SK-N-SH treated with all-trans-retinoic acid at 6 μM for 48 hours (cell line): ENCODE measurements at regions not wholly inside any gene's neighbourhood (a gene's known extent, or its start where the extent isn't known, plus 50 kb on each side); places are given as distances from the start of the nearest gene placed in this dataset.

Source experiments
- ARNTL ChIP-seq: fragments of 450-650 bp; formaldehyde crosslinking; IDR thresholded peaks from 2 replicates; pipeline ENCODE4 v1.5.0; 2020; ENCODE audit warnings: low read depth, mild to moderate bottlenecking, moderate library complexity, borderline replicate concordance
- CREB5 ChIP-seq: fragments of 250-450 bp; sonication (Bioruptor Pico); IDR thresholded peaks from 2 replicates; pipeline ENCODE4 v1.5.1; 2020; ENCODE audit warnings: low read depth, mild to moderate bottlenecking, moderate library complexity
- CSRNP3 ChIP-seq: fragments of 250-450 bp; sonication (Bioruptor Pico); IDR thresholded peaks from 2 replicates; pipeline ENCODE4 v1.5.1; 2021; ENCODE audit warnings: mild to moderate bottlenecking, moderate library complexity
- ESRRG ChIP-seq: fragments of 250-450 bp; sonication (Bioruptor Pico); IDR thresholded peaks from 2 replicates; pipeline ENCODE4 v1.6.1; 2021; ENCODE audit warnings: mild to moderate bottlenecking
- PATZ1 ChIP-seq: fragments of 250-450 bp; sonication (Bioruptor Pico); IDR thresholded peaks from 2 replicates; pipeline ENCODE4 v1.8.0; 2020; ENCODE audit warnings: mild to moderate bottlenecking, moderate library complexity, borderline replicate concordance
- PPARA ChIP-seq: fragments of 250-450 bp; sonication (Bioruptor Pico); IDR thresholded peaks from 2 replicates; pipeline ENCODE4 v1.5.0; 2020; ENCODE audit warnings: mild to moderate bottlenecking, borderline replicate concordance
- RARB ChIP-seq: fragments of 250-450 bp; sonication (Bioruptor Pico); IDR thresholded peaks from 2 replicates; pipeline ENCODE4 v1.8.0; 2021; ENCODE audit warnings: mild to moderate bottlenecking, moderate library complexity
- TCF4 ChIP-seq: fragments of 250-450 bp; sonication (Bioruptor Pico); IDR thresholded peaks from 2 replicates; pipeline ENCODE4 v1.8.0; 2021; ENCODE audit warnings: mild to moderate bottlenecking, moderate library complexity, borderline replicate concordance
- TOX ChIP-seq: fragments of 250-450 bp; sonication (Bioruptor Pico); IDR thresholded peaks from 2 replicates; pipeline ENCODE4 v1.8.0; 2021; ENCODE audit warnings: mild to moderate bottlenecking, moderate library complexity, borderline replicate concordance
- ZFP30 ChIP-seq: fragments of 450-650 bp; formaldehyde crosslinking; IDR thresholded peaks from 2 replicates; pipeline ENCODE4 v1.5.0; 2022; ENCODE audit warnings: mild to moderate bottlenecking, moderate library complexity

GRCh38 chr12:85363382-85364190 is 83.6 kb downstream of the ALX1 start:
- TF ChIP-seq TCF4 (CRISPR knock-in tag) (no peak), ESRRG (CRISPR knock-in tag) (no peak), TOX (CRISPR knock-in tag) (no peak), ZFP30 (CRISPR knock-in tag) (no peak), RARB (no peak), PATZ1 (CRISPR knock-in tag) (no peak), CSRNP3 (no peak), PPARA (CRISPR knock-in tag) (no peak), CREB5 (CRISPR knock-in tag) (no peak), ARNTL (no peak)
